ENCODE measurements at regions not wholly inside any gene's neighbourhood (a gene's known extent, or its start where the extent isn't known, plus 50 kb on each side); places are given as distances from the start of the nearest gene placed in this dataset.
"Not testable (repeated sequence)": the region's sequence is repeated elsewhere in the genome, so short reads cannot be mapped to it uniquely, and the experiment has no call there.

GRCh38 chr5:5751987-5752386 is 329.5 kb downstream of the ICE1 start:
- DNase-seq = no peak
- Mint-ChIP-seq H3K4me3 (no peak overlapping the region), H3K27me3 (peaks cover 2% of the 10 kb centered on the region), H3K9me3 (no peaks in the 10 kb centered on the region), H3K27ac (no peak overlapping the region), H3K4me1 (peaks cover 6% of the 10 kb centered on the region), H3K36me3 (ENCODE audit: low read depth) (no peaks in the 10 kb centered on the region)
- intact Hi-C loops (cut with micrococcal nuclease) = no loop called here

- Mint-ChIP-seq H3K4me1 (peaks cover 6% of the 10 kb centered on the region), H3K27me3 (peaks cover 2% of the 10 kb centered on the region), H3K9me3 (no peaks in the 10 kb centered on the region), H3K4me3 (no peak overlapping the region), H3K36me3 (ENCODE audit: low read depth) (no peaks in the 10 kb centered on the region), H3K27ac (no peak overlapping the region)
- DNase-seq = no peak
- intact Hi-C loops (cut with micrococcal nuclease) = no loop called here
Observed at GRCh38 chr5:5751498-5751897, 329.0 kb downstream of the ICE1 start.

- peaks cover 10% of the 10 kb centered on the region for H3K9me3 Mint-ChIP-seq
- H3K27ac Mint-ChIP-seq = no peak overlapping the region
- H3K36me3 Mint-ChIP-seq (ENCODE audit: low read depth) = no peaks in the 10 kb centered on the region
- no peaks in the 10 kb centered on the region for H3K27me3 Mint-ChIP-seq
- intact Hi-C loops (cut with micrococcal nuclease) = no loop called here
- no peak for DNase-seq
- no peaks in the 10 kb centered on the region for H3K4me1 Mint-ChIP-seq
- no peak overlapping the region for H3K4me3 Mint-ChIP-seq
Observed at GRCh38 chr5:5741418-5741817, 318.9 kb downstream of the ICE1 start.

GRCh38 chr5:5739490-5739945 is 317.0 kb downstream of the ICE1 start:
- H3K27me3 Mint-ChIP-seq = peaks cover 6% of the 10 kb centered on the region
- no peak overlapping the region for H3K4me3 Mint-ChIP-seq
- H3K4me1 Mint-ChIP-seq = peaks cover 2% of the 10 kb centered on the region
- DNase-seq = no peak
- H3K36me3 Mint-ChIP-seq (ENCODE audit: low read depth) = no peaks in the 10 kb centered on the region
- peaks cover 4% of the 10 kb centered on the region for H3K9me3 Mint-ChIP-seq
- intact Hi-C loops (cut with micrococcal nuclease) = no loop called here
- no peak overlapping the region for H3K27ac Mint-ChIP-seq

GRCh38 chr5:5738797-5739489 is 316.5 kb downstream of the ICE1 start:
- Mint-ChIP-seq H3K36me3 (ENCODE audit: low read depth) (no peaks in the 10 kb centered on the region), H3K9me3 (peaks cover 2% of the 10 kb centered on the region), H3K4me1 (peaks cover 2% of the 10 kb centered on the region), H3K27ac (no peak overlapping the region), H3K27me3 (peaks cover 6% of the 10 kb centered on the region), H3K4me3 (no peak overlapping the region)
- intact Hi-C loops (cut with micrococcal nuclease) = no loop called here
- no peak for DNase-seq

DNA sequence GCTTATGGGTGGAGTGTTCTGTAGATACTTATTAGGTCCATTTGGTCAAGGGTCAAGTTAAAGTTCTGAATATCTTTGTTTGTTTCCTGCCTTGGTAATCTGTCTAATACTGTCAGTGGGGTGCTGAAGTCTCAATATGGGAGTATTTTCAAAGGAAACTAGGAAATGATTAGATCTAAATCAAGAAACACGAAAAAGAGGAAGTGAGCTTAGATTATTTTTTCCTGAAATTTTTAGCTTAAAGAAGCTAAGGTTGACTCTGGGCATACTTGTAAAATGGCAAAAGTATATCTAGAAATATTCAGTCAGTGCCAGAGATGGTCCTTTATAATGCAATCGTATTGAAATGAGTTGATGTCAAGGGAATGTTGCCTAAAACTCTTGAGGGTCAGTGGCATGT is 313.5 kb downstream of the ICE1 start:
- intact Hi-C loops (cut with micrococcal nuclease) = no loop called here
- no peak for DNase-seq
- no peaks in the 10 kb centered on the region for H3K36me3 Mint-ChIP-seq (ENCODE audit: low read depth)
- peaks cover 8% of the 10 kb centered on the region for H3K27me3 Mint-ChIP-seq
- no peak overlapping the region for H3K4me3 Mint-ChIP-seq
- peaks cover 2% of the 10 kb centered on the region for H3K4me1 Mint-ChIP-seq
- no peaks in the 10 kb centered on the region for H3K9me3 Mint-ChIP-seq
- no peak overlapping the region for H3K27ac Mint-ChIP-seq

DNA sequence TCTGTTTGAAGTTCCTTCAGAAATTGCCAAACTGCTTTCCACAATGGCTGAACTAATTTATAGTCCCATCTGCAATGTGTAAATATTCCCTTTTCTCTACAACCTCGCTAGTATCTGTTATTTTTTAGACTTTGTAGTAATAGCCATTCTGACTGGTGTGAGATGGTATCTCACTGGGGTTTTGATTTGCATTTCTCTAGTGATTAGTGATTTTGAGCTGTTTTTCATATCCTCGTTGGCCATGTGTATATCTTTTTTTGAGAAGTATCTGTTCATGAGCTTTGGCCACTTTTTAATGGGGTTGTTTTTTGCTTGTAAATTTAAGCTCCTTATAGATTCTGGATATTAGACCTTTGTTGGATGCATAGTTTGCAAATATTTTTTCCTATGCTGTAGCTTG is 310.6 kb downstream of the ICE1 start:
- H3K4me1 Mint-ChIP-seq; H3K36me3 Mint-ChIP-seq (ENCODE audit: low read depth); H3K9me3 Mint-ChIP-seq; H3K27me3 Mint-ChIP-seq; DNase-seq; intact Hi-C loops (cut with micrococcal nuclease); H3K4me3 Mint-ChIP-seq; H3K27ac Mint-ChIP-seq: not testable (repeated sequence)

GRCh38 chr5:5726401-5726800 is 303.9 kb downstream of the ICE1 start:
- H3K27me3 Mint-ChIP-seq = no peaks in the 10 kb centered on the region
- DNase-seq = no peak
- intact Hi-C loops (cut with micrococcal nuclease) = no loop called here
- H3K9me3 Mint-ChIP-seq = no peaks in the 10 kb centered on the region
- H3K27ac Mint-ChIP-seq = no peak overlapping the region
- H3K4me1 Mint-ChIP-seq = no peaks in the 10 kb centered on the region
- H3K36me3 Mint-ChIP-seq (ENCODE audit: low read depth) = no peaks in the 10 kb centered on the region
- no peak overlapping the region for H3K4me3 Mint-ChIP-seq

DNA sequence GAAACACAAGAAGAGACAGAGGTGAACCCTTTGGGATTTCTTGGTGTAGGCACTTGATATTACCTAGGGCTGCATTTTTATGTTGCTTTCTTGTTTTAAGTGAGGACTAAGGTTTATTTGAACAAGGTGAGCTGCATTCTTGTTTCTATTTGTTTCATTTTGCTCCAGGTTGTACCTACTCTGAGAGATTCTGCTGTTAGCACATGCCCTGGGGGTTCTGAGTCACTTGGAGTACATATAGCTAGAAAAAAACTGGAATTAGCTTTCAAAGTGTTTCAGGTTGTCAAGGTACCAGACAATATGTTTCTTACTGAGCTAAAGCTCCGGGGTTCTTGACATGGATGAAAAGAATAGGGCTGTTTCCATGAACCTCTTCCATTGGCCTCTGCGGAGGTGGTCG is 299.4 kb downstream of the ICE1 start:
- no peaks in the 10 kb centered on the region for H3K4me1 Mint-ChIP-seq
- H3K27ac Mint-ChIP-seq = no peak overlapping the region
- H3K27me3 Mint-ChIP-seq = no peaks in the 10 kb centered on the region
- no peak overlapping the region for H3K4me3 Mint-ChIP-seq
- intact Hi-C loops (cut with micrococcal nuclease) = no loop called here
- H3K9me3 Mint-ChIP-seq = no peaks in the 10 kb centered on the region
- DNase-seq = no peak
- H3K36me3 Mint-ChIP-seq (ENCODE audit: low read depth) = no peaks in the 10 kb centered on the region

GRCh38 chr5:5719292-5719691 is 296.8 kb downstream of the ICE1 start:
- Mint-ChIP-seq H3K9me3 (no peaks in the 10 kb centered on the region), H3K27ac (no peak overlapping the region), H3K4me3 (no peak overlapping the region), H3K27me3 (no peaks in the 10 kb centered on the region), H3K4me1 (no peaks in the 10 kb centered on the region), H3K36me3 (ENCODE audit: low read depth) (no peaks in the 10 kb centered on the region)
- DNase-seq = no peak
- intact Hi-C loops (cut with micrococcal nuclease) = no loop called here

GRCh38 chr5:5716665-5717064 is 294.2 kb downstream of the ICE1 start:
- no peaks in the 10 kb centered on the region for H3K4me1 Mint-ChIP-seq
- no peak overlapping the region for H3K27ac Mint-ChIP-seq
- intact Hi-C loops (cut with micrococcal nuclease) = no loop called here
- H3K9me3 Mint-ChIP-seq = no peaks in the 10 kb centered on the region
- H3K27me3 Mint-ChIP-seq = peaks cover 1% of the 10 kb centered on the region
- no peaks in the 10 kb centered on the region for H3K36me3 Mint-ChIP-seq (ENCODE audit: low read depth)
- H3K4me3 Mint-ChIP-seq = no peak overlapping the region
- no peak for DNase-seq

DNA sequence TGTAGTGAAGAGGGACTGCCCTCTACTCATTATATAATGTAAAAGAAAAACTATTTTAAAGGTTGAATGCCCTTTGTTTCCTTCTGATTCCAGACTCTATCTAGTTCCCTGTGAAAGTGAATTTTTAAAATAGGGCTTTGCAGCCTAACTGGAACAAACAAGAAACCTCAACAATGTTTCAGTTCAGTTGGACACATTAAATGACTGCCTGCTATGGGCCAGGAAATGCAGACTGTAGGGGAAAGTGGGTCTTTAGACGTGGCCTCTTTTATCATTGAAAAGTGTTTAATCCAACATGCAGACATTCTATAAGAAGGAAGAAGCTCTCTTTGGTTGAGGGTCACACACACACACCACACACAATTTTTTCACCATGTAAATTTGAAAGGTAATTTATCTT is 289.1 kb downstream of the ICE1 start:
- no peak overlapping the region for H3K4me3 Mint-ChIP-seq
- H3K36me3 Mint-ChIP-seq (ENCODE audit: low read depth) = no peaks in the 10 kb centered on the region
- no peaks in the 10 kb centered on the region for H3K9me3 Mint-ChIP-seq
- H3K4me1 Mint-ChIP-seq = no peaks in the 10 kb centered on the region
- peaks cover 1% of the 10 kb centered on the region for H3K27me3 Mint-ChIP-seq
- intact Hi-C loops (cut with micrococcal nuclease) = no loop called here
- no peak for DNase-seq
- no peak overlapping the region for H3K27ac Mint-ChIP-seq

- no peak for DNase-seq
- intact Hi-C loops (cut with micrococcal nuclease) = no loop called here
- Mint-ChIP-seq H3K9me3 (no peaks in the 10 kb centered on the region), H3K27ac (no peak overlapping the region), H3K4me3 (no peak overlapping the region), H3K27me3 (peaks cover 1% of the 10 kb centered on the region), H3K36me3 (ENCODE audit: low read depth) (no peaks in the 10 kb centered on the region), H3K4me1 (no peaks in the 10 kb centered on the region)
Observed at GRCh38 chr5:5711112-5711511, 288.6 kb downstream of the ICE1 start.

DNA sequence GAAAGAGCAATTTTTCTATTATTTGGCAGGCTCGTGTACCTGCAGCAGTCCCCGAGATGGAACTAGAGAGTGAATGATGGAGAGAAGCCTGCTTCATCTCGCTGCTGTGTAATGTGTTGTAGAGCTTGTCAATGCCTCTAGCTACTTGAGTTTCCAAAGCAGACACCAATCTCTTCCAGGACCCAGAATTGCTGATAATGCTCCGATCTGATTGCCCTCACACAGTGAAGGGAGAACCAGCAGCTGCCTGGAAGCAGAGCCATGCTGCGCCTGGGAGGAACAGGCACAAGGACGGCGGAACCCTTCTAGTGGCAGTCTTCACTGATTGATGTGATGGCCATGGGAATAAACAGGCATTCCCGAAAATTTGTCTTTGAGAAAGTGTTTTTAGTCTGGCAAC is 288.0 kb downstream of the ICE1 start:
- Mint-ChIP-seq H3K4me1 (no peaks in the 10 kb centered on the region), H3K27ac (no peak overlapping the region), H3K36me3 (ENCODE audit: low read depth) (no peaks in the 10 kb centered on the region), H3K4me3 (no peak overlapping the region), H3K27me3 (peaks cover 1% of the 10 kb centered on the region), H3K9me3 (no peaks in the 10 kb centered on the region)
- DNase-seq = no peak
- intact Hi-C loops (cut with micrococcal nuclease) = no loop called here

DNA sequence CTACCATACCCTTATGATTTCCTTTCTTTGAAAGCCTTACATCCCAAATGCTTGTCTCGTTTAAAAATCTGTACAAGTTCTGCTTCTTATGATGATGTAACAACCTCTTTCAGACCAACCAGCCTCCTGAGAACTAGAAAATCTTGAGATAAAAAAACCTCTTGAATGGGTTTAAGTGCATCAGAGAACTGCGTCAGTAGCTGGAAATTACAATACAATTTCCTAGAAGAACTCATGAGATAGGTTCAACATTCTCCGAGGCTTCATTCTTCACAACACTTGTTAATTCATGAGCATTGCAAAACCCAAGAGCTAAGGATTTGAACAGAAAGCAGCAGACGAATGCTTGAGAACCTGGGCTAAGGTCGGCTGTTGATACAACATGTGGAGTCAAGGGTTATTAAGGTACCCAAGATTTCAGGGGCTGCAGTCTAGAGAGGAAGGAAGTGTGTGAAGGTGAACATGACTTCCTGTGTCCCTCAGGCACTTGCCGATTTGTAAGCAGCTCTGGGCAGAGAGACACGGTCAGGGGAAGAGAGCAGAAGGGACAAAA is 286.0 kb downstream of the ICE1 start:
- no peaks in the 10 kb centered on the region for H3K9me3 Mint-ChIP-seq

More for the DNA sequence above, 286.0 kb downstream of the ICE1 start:
- peaks cover 2% of the 10 kb centered on the region for H3K4me1 Mint-ChIP-seq
- DNase-seq = no peak
- intact Hi-C loops (cut with micrococcal nuclease) = no loop called here
- peaks cover 8% of the 10 kb centered on the region for H3K27me3 Mint-ChIP-seq
- no peak overlapping the region for H3K4me3 Mint-ChIP-seq
- H3K36me3 Mint-ChIP-seq (ENCODE audit: low read depth) = no peaks in the 10 kb centered on the region
- no peak overlapping the region for H3K27ac Mint-ChIP-seq
